ENCODE measurements at regions not wholly inside any gene's neighbourhood (a gene's known extent, or its start where the extent isn't known, plus 50 kb on each side); places are given as distances from the start of the nearest gene placed in this dataset.

DNA sequence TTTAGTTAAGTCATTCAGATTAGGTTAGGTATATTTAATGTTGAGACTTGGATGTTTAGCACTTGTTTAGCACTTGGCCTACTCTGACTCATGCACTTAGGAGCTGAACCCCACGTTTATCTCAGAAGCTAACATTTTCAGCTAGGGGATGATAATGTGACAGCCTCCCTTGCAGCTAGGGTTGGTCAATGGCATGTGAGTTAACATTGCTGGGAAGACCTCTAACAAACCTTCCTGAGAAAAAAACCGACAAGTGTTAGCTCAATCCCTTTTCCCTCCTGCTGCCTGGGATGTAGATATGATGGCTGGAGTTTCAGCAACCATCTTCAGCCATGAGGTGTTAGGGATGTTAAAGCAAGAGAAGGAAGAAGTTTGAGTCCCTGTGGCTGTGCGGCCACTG lies 185.0 kb upstream of the FOXF1 start:
- 81 to 82% methylated on average over 3 of the region's 3 CpGs for WGBS, 2 donors
- Histone ChIP-seq H3K4me3 (no peak overlapping the region), H3K9me3 (peaks cover 0 to 13% (median 0%) of the 10 kb centered on the region in 4 donors), H3K4me1 (no peaks in the 10 kb centered on the region), H3K27ac (no peak overlapping the region), H3K27me3 (peaks cover 0 to 20% of the 10 kb centered on the region in 2 donors), H3K36me3 (no peaks in the 10 kb centered on the region)
- DNase-seq (ENCODE audit: low spot score in 2 of 2): no peak
- TF ChIP-seq, protein P1, sequence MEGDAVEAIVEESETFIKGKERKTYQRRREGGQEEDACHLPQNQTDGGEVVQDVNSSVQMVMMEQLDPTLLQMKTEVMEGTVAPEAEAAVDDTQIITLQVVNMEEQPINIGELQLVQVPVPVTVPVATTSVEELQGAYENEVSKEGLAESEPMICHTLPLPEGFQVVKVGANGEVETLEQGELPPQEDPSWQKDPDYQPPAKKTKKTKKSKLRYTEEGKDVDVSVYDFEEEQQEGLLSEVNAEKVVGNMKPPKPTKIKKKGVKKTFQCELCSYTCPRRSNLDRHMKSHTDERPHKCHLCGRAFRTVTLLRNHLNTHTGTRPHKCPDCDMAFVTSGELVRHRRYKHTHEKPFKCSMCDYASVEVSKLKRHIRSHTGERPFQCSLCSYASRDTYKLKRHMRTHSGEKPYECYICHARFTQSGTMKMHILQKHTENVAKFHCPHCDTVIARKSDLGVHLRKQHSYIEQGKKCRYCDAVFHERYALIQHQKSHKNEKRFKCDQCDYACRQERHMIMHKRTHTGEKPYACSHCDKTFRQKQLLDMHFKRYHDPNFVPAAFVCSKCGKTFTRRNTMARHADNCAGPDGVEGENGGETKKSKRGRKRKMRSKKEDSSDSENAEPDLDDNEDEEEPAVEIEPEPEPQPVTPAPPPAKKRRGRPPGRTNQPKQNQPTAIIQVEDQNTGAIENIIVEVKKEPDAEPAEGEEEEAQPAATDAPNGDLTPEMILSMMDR (IDR thresholded peaks at IDR 0.05): no peak
- TF ChIP-seq EP300 (IDR thresholded peaks at IDR 0.05): no peak
- no peak for TF ChIP-seq POLR2A (IDR thresholded peaks at IDR 0.05)

DNA sequence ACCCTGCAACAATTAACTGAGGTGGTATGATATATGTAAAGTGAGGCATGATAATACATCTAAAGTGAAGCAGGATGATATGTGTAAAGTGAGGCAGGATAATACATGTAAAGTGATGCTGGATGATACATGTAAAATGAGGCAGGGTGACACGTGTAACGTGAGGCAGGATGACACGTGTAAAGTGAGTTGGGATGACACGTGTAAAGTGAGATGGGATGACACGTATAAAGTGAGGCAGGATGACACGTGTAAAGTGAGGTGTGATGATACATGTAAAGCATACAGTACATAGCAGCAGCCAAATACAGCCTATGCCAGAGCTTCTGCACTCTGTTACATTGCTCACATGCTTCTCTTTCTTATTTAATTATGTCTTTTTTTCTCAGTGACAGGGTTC lies 184.4 kb upstream of the FOXF1 start:
- H3K9me3 ChIP-seq: peaks cover 0 to 13% (median 0%) of the 10 kb centered on the region in 4 donors
- no peaks in the 10 kb centered on the region for H3K4me1 ChIP-seq
- no peak for DNase-seq (ENCODE audit: low spot score in 2 of 2)
- H3K36me3 ChIP-seq: no peaks in the 10 kb centered on the region
- 94% methylated on average over 6 of the region's 6 CpGs for WGBS, 2 donors
- TF ChIP-seq EP300 (IDR thresholded peaks at IDR 0.05) (no peak), POLR2A (IDR thresholded peaks at IDR 0.05) (no peak)
- TF ChIP-seq, protein P1 (IDR thresholded peaks at IDR 0.05): no peak
- no peak overlapping the region for H3K27ac ChIP-seq
- H3K4me3 ChIP-seq: no peak overlapping the region
- peaks cover 0 to 20% of the 10 kb centered on the region in 2 donors for H3K27me3 ChIP-seq

DNA sequence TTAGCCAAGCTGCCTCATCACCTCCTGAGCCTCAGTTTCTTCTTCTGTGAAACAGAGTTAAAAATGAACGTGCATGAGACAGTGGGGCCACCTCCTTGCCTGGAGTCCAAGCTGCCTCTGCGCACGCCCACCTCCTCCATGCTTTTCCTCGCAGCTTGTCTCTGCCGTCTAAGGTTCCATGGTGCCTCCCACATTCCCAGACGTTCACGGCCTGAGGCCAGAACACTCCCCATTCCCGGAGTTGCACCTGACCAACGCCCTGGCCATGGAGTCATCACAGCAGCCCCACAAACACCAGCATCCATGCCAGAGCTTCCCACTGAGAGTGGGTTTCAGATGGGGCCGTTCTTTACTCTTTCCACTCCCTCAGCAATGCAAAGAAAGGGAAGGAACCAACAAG lies 183.0 kb upstream of the FOXF1 start:
- Histone ChIP-seq H3K27me3 (peaks cover 0 to 25% of the 10 kb centered on the region in 2 donors), H3K36me3 (no peaks in the 10 kb centered on the region), H3K4me3 (no peak overlapping the region), H3K9me3 (peaks cover 0 to 13% (median 0%) of the 10 kb centered on the region in 4 donors), H3K4me1 (no peaks in the 10 kb centered on the region), H3K27ac (no peak overlapping the region)
- no peak for DNase-seq (ENCODE audit: low spot score in 2 of 2)
- no peak for TF ChIP-seq POLR2A (IDR thresholded peaks at IDR 0.05)
- TF ChIP-seq, protein P1 (IDR thresholded peaks at IDR 0.05): no peak
- no peak for TF ChIP-seq EP300 (IDR thresholded peaks at IDR 0.05)
- 60 to 64% methylated on average over 10 of the region's 10 CpGs for WGBS, 2 donors

DNA sequence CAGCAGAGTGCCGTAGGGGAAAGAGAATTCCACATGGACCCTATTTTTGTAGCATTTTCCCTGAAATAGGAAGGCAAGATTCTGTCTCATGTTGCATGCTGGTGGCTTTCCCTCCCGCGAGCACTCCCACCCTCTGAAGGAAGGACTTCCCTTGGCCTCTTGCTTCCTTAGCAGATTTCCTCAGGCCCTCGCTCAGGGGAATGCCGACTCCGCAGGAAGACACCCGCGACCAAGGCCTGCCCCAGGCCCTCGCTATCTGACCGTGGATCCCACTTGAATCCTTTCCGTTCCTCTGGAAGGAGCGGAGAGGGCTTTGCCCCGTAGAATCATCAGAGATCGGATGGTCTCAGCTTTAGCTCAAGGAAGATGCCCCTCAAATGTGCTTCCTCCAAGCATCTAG lies 179.4 kb upstream of the FOXF1 start:
- Histone ChIP-seq H3K27me3 (peaks cover 0 to 28% of the 10 kb centered on the region in 2 donors), H3K9me3 (no peaks in the 10 kb centered on the region), H3K36me3 (no peaks in the 10 kb centered on the region), H3K4me1 (no peaks in the 10 kb centered on the region), H3K27ac (no peak overlapping the region), H3K4me3 (no peak overlapping the region)
- no peak for DNase-seq (ENCODE audit: low spot score in 2 of 2)
- 33 to 51% methylated on average over 14 of the region's 14 CpGs for WGBS, 2 donors
- TF ChIP-seq EP300 (IDR thresholded peaks at IDR 0.05) (no peak), POLR2A (IDR thresholded peaks at IDR 0.05) (no peak)
- TF ChIP-seq, protein P1 (IDR thresholded peaks at IDR 0.05): no peak

DNA sequence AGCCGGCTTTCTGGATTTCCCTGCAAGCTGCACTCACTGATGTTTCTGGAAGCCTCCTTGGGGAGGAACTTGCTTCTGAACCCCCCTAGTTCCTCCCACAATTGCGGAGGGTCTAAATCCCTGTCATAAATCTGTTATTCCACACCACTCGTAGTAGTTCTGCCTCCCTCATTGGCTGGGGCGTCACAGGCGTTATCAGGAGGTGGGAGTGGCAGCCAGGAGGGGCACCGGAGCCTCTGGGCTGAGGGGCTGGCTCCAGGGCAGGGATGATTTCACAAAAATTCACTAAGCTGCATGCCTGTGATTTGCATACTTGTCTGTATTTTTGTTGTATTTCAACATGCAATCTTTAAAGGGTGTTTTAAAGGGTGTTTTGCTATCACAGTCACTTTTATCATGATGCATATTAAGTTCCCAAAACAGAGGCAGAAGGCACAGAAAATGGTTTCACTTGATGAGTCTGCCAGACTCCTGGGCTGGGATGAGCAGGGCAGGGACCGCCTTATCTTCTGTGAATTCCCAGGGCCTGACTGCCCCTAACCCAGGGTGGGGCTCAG lies 176.2 kb upstream of the FOXF1 start:
- WGBS, 2 donors: 16 to 30% methylated on average over 7 of the region's 7 CpGs
- Histone ChIP-seq H3K27ac (no peak overlapping the region), H3K36me3 (no peaks in the 10 kb centered on the region), H3K9me3 (no peaks in the 10 kb centered on the region), H3K4me1 (no peaks in the 10 kb centered on the region), H3K4me3 (no peak overlapping the region), H3K27me3 (peaks cover 0 to 30% of the 10 kb centered on the region in 2 donors)
- DNase-seq (ENCODE audit: low spot score in 2 of 2): no peak
- TF ChIP-seq EP300 (IDR thresholded peaks at IDR 0.05) (no peak), POLR2A (IDR thresholded peaks at IDR 0.05) (no peak)
- TF ChIP-seq, protein P1 (IDR thresholded peaks at IDR 0.05): no peak

Data from tibial nerve (tissue), 4 donors.